Breast epithelium (tissue), 3 donors: ENCODE measurements at regions not wholly inside any gene's neighbourhood (a gene's known extent, or its start where the extent isn't known, plus 50 kb on each side); places are given as distances from the start of the nearest gene placed in this dataset.

Experiments used
- CTCF ChIP-seq, 3 donors: fragments of 450-650 bp; IDR thresholded peaks; one replicate each; pipeline ENCODE4 v1.5.1; 2016 to 2017; ENCODE audit warnings: antibody characterized with exemption in 3 of 3, mild to moderate bottlenecking in 3 of 3, moderate library complexity in 3 of 3
- POLR2A ChIP-seq: fragments of 450-650 bp; IDR thresholded peaks from one replicate; pipeline ENCODE4 v1.6.1; 2016; ENCODE audit warnings: antibody characterized with exemption, mild to moderate bottlenecking, moderate library complexity
- POLR2AphosphoS5 ChIP-seq, 3 donors: sonication (generic); formaldehyde crosslinking; IDR thresholded peaks; one replicate each; pipeline ENCODE4 v1.6.1; 2017; ENCODE audit warnings: antibody characterized with exemption in 3 of 3

- no peak for TF ChIP-seq CTCF (IDR thresholded peaks at IDR 0.05)
- no peak for TF ChIP-seq POLR2A
- TF ChIP-seq POLR2AphosphoS5 (IDR thresholded peaks at IDR 0.05): no peak
Measured at GRCh38 chr6:170158296-170159021, 132.4 kb downstream of the DLL1 start.
